Fibroblast of lung (primary cell): ENCODE measurements at regions not wholly inside any gene's neighbourhood (a gene's known extent, or its start where the extent isn't known, plus 50 kb on each side); places are given as distances from the start of the nearest gene placed in this dataset.

Experiments used
- DNase-seq, 2 donors: peaks; one replicate each; pipeline versions ENCODE4 v3.0.0 to v3.0.0-alpha.2; 2010; ENCODE audit warnings: low read depth in 2 of 2
- H2AFZ ChIP-seq: 2 replicates; pipeline ENCODE4 v1.5.1; 2012; ENCODE audit warnings: low read length, control low read depth, inconsistent platforms
- H3K27ac ChIP-seq: 2 replicates; pipeline ENCODE4 v1.5.1; 2011; ENCODE audit warnings: low read length, control low read depth; ENCODE audit not compliant: insufficient read depth
- H3K27me3 ChIP-seq: 2 replicates; pipeline ENCODE4 v1.5.1; 2011; ENCODE audit warnings: mild to moderate bottlenecking, low read length; ENCODE audit not compliant: control insufficient read depth, insufficient read depth
- H3K36me3 ChIP-seq: 2 replicates; pipeline ENCODE4 v1.5.1; 2011; ENCODE audit warnings: low read length; ENCODE audit not compliant: control insufficient read depth, insufficient read depth
- H3K4me1 ChIP-seq: 2 replicates; pipeline ENCODE4 v1.5.1; 2011; ENCODE audit warnings: low read length; ENCODE audit not compliant: control insufficient read depth, insufficient read depth; ENCODE audit errors: extremely low read depth
- H3K4me2 ChIP-seq: 2 replicates; pipeline ENCODE4 v1.5.1; 2011; ENCODE audit warnings: low read length, control low read depth; ENCODE audit not compliant: insufficient read depth; ENCODE audit errors: extremely low read depth
- H3K4me3 ChIP-seq, 4 experiments: fragments of 200-600 bp in 1 of 4; sonication (generic) in 1 of 4; replicated peaks in 1 of 4; 2 replicates each; pipeline ENCODE4 v1.5.1; 2011 to 2016; ENCODE audit warnings: low read length in 4 of 4, low read depth in 3 of 4, mild to moderate bottlenecking in 3 of 4, control low read depth in 2 of 4, inconsistent platforms in 1 of 4, mixed read lengths in 1 of 4; ENCODE audit not compliant: insufficient read depth in 1 of 4; ENCODE audit errors: control extremely low read depth in 1 of 4
- H3K79me2 ChIP-seq: 2 replicates; pipeline ENCODE4 v1.5.1; 2012; ENCODE audit warnings: mild to moderate bottlenecking, low read length, inconsistent platforms; ENCODE audit not compliant: control insufficient read depth, insufficient read depth
- H3K9ac ChIP-seq: 2 replicates; pipeline ENCODE4 v1.5.1; 2011; ENCODE audit warnings: mild to moderate bottlenecking, low read length, control low read depth; ENCODE audit not compliant: insufficient read depth
- H3K9me3 ChIP-seq: 2 replicates; pipeline ENCODE4 v1.5.1; 2012; ENCODE audit warnings: low read depth, low read length; ENCODE audit not compliant: control insufficient read depth, insufficient read depth
- H4K20me1 ChIP-seq: 2 replicates; pipeline ENCODE4 v1.5.1; 2011; ENCODE audit warnings: low read length; ENCODE audit not compliant: control insufficient read depth, insufficient read depth; ENCODE audit errors: extremely low read depth
- CTCF ChIP-seq, 2 donors: IDR thresholded peaks in 1 of 2; conservative IDR thresholded peaks in 1 of 2; 1 replicate in 1 of 2; 2 replicates in 1 of 2; pipeline ENCODE4 v1.5.1; 2011 to 2012; ENCODE audit warnings: low read length in 2 of 2, control low read depth in 1 of 2, inconsistent platforms in 1 of 2, low read depth in 1 of 2, mild to moderate bottlenecking in 1 of 2
- EZH2 ChIP-seq: IDR thresholded peaks from 2 replicates; pipeline ENCODE4 v1.5.1; 2012; ENCODE audit warnings: low read length, control low read depth, mild to moderate bottlenecking; ENCODE audit errors: missing control alignments

DNA sequence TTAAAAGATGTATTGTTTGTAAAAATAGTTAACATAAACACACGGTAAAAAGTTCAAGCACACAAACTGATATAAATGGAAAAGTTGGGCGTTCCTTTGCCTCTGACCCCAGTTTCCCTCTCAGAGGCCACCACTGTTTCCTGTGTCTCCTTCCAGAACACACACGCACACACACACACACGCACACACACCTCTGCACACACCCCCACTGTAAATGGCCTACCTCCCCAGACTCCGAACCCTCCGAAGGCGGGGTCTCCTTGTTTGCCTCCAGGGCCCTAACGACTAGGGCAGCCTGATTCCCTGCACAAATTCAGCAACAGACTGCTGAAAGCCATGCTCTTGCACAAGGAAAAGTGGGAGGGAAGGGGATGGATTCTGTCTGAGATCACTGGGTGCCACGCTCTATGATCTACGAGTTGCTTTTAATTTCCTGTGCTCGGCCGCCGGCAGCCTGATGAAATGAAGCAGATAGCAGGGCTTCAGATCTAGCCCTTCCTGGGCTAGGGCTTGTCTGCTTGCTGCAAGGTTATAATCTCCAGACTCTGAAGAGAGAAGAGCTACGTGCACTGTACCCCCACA, 184.0 kb upstream of the IL12B start:
- H3K79me2 ChIP-seq, result no peaks in the 10 kb centered on the region
- no peaks in the 10 kb centered on the region for H3K9me3 ChIP-seq
- no peaks in the 10 kb centered on the region for H3K27me3 ChIP-seq
- peak in 1 of 2 donors; percentile 33 for DNase-seq
- H3K27ac ChIP-seq, result no peak overlapping the region
- H3K36me3 ChIP-seq, result no peaks in the 10 kb centered on the region
- peak overlapping the region; percentile 29 for H2AFZ ChIP-seq
- H3K4me3 ChIP-seq, result no peak overlapping the region
- no peak overlapping the region for H3K4me2 ChIP-seq
- peaks cover 15% of the 10 kb centered on the region for H3K4me1 ChIP-seq
- H3K9ac ChIP-seq, result no peak overlapping the region
- TF ChIP-seq CTCF (conservative IDR thresholded peaks at IDR 0.05 in 1 of 2, IDR thresholded peaks at IDR 0.05 in 1 of 2; ENCODE audit: low read depth in 1 of 2, low read length in 2 of 2) (no peak), EZH2 (no peak)
- H4K20me1 ChIP-seq, result no peaks in the 10 kb centered on the region

DNA sequence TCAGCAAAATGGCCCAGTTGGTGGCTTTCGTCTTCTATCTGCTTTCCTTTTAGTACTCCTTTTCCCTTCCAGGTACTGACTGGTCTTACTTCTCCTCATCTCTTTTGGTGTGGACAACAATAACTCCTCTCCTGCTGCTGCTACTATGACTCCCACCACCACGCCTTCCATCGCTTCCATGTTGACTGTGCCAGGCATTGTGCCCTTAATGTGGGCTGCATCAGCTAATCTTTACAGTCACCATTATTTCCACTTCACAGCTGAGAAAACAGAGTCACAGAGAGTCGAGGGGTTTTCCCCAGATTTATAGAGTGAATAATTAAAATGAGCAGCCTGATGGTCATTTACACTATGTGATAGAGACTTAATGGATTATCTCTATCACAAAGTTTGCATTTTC, 184.9 kb upstream of the IL12B start:
- no peak for DNase-seq
- peaks cover 10% of the 10 kb centered on the region for H3K4me1 ChIP-seq
- H3K79me2 ChIP-seq, result no peaks in the 10 kb centered on the region

GRCh38 chr5:159515909-159516415, 185.7 kb upstream of the IL12B start:
- Histone ChIP-seq H3K9me3 (no peaks in the 10 kb centered on the region), H3K4me2 (no peak overlapping the region), H2AFZ (no peak overlapping the region), H3K27ac (no peak overlapping the region), H3K9ac (no peak overlapping the region), H3K36me3 (no peaks in the 10 kb centered on the region), H3K4me1 (peaks cover 5% of the 10 kb centered on the region), H3K79me2 (no peaks in the 10 kb centered on the region), H3K4me3 (no peak overlapping the region), H3K27me3 (no peaks in the 10 kb centered on the region), H4K20me1 (no peaks in the 10 kb centered on the region)
- DNase-seq, result peak; percentile 43 to 61
- TF ChIP-seq EZH2 (no peak), CTCF (conservative IDR thresholded peaks at IDR 0.05 in 1 of 2, IDR thresholded peaks at IDR 0.05 in 1 of 2; ENCODE audit: low read depth in 1 of 2, low read length in 2 of 2) (peak; percentile 59 to 76)

More for the DNA sequence above, 184.9 kb upstream of the IL12B start:
- H3K36me3 ChIP-seq, result no peaks in the 10 kb centered on the region
- H3K4me3 ChIP-seq, result no peak overlapping the region
- H3K4me2 ChIP-seq, result no peak overlapping the region
- no peak overlapping the region for H3K27ac ChIP-seq
- H4K20me1 ChIP-seq, result no peaks in the 10 kb centered on the region
- H2AFZ ChIP-seq, result no peak overlapping the region
- no peaks in the 10 kb centered on the region for H3K27me3 ChIP-seq
- H3K9me3 ChIP-seq, result no peaks in the 10 kb centered on the region
- no peak overlapping the region for H3K9ac ChIP-seq
- TF ChIP-seq CTCF (conservative IDR thresholded peaks at IDR 0.05 in 1 of 2, IDR thresholded peaks at IDR 0.05 in 1 of 2; ENCODE audit: low read depth in 1 of 2, low read length in 2 of 2) (no peak), EZH2 (no peak)
